Pancreas (tissue), 10 donors: ENCODE measurements at regions not wholly inside any gene's neighbourhood (a gene's known extent, or its start where the extent isn't known, plus 50 kb on each side); places are given as distances from the start of the nearest gene placed in this dataset.
A peak's percentile ranks its signal among the peaks of the same experiment; 100 is the strongest.

Source experiments
- ATAC-seq, 4 donors: fragments of 200-7000 bp; cut with Tn5 transposase; one replicate each; pipeline versions ENCODE4 v1.8.0 to v1.9.1; 2020; ENCODE audit warnings: mild to moderate bottlenecking in 4 of 4, moderate library complexity in 4 of 4
- DNase-seq, 6 donors: peaks; one replicate each; pipeline ENCODE4 v3.0.0-alpha.2; 2020
- FAIRE-seq: peaks from 2 replicates; lab custom pipeline; 2012; peaks lifted over from hg19 to GRCh38; lab: Jason Lieb, UNC
- H3K27ac ChIP-seq, 4 donors: fragments of 200-600 bp; sonication (generic); 1 replicate in 3 of 4; 2 replicates in 1 of 4; pipeline versions ENCODE4 v1.5.0 to v1.8.0; 2020
- H3K27me3 ChIP-seq, 4 donors: fragments of 200-600 bp; one replicate each; pipeline ENCODE4 v1.8.0; 2021
- H3K36me3 ChIP-seq, 3 donors: fragments of 200-600 bp; sonication (generic) in 1 of 3; one replicate each; pipeline versions ENCODE4 v1.5.0 to v1.8.0; 2020 to 2021
- H3K4me1 ChIP-seq, 3 donors: fragments of 200-600 bp; one replicate each; pipeline ENCODE4 v1.8.0; 2021
- H3K4me3 ChIP-seq, 4 donors: fragments of 200-600 bp; sonication (generic) in 2 of 4; one replicate each; pipeline versions ENCODE4 v1.5.0 to v1.8.0; 2020 to 2021
- H3K9me3 ChIP-seq, 4 donors: fragments of 200-600 bp; one replicate each; pipeline ENCODE4 v1.8.0; 2021
- CTCF ChIP-seq, 4 donors: fragments of 200-600 bp; sonication (generic) in 3 of 4; IDR thresholded peaks; one replicate each; pipeline versions ENCODE4 v1.5.0 to v1.8.0; 2021; ENCODE audit warnings: antibody characterized with exemption in 4 of 4
- WGBS, 2 donors: extraction: QIAGEN DNeasy Blood & Tissue Kit; methylation state at CpG; one replicate each; pipeline ENCODE4 v1.1.7; 2013; 5-methylcytosine and 5-hydroxymethylcytosine counted together
- intact Hi-C, 3 donors: fragments of 100-400 bp; cut with DNase I; formaldehyde crosslinking; loops; one replicate each; pipeline versions ENCODE4 v1.11.1 to v1.14.2; 2022
- donor health status: healthy with polysubstance abuse.
- donor health status: DM: no; HTN: no; CAD: no; lungs with moderate emphysema.
- donor health status: DM: no; HTN: no; CAD: no.
- donor health status: control.
- donor health status: control.
- donor health status: Bipolar disorder and iron deficiency.
- donor health status: DM: yes; HTN: yes; CAD: no.
- donor health status: DM: no; HTN: no; CAD: no.
- donor health status: DM: no; HTN: no; CAD: no.
- donor health status: DM: yes; HTN: yes; CAD: no.

DNA sequence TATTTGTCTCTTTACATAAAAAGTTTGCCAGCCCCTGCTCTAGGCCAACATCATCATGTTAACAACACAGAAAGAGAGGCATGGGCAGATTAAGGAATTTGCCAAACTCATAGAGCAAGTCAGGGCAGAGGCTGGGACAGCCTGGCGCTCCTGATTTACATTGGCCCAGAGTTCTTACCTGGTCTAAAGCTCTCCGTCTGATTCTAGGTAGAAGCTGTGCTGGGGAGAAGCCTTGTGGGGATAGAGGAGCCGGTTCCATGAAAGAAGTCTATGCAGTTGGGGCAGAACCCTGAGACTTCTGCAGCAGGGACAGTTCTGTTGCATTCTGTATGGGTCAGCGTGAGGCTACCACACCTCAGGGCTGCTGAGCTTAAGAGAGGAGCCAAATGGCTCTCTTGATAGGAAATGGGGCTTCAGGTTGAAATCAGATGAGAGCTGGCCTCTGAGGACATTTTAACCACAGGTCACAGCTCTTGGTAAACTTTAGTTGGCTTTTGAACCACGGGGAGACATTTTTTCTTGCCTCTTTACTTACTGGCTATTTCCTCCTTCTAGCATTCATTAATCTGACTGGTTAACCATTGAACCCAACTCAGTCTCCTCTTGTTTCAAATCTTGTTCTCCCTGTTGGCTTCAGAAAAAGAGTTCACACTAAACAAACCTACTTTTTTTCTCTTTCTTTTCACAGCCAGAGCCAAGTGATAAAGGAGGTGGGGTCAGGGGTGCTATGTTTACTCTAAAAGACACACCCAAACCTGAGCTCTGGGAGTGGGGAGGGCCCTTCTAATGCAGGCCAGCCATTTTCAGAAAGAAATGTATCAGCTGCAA, 250.7 kb downstream of the OPA1 start:
- intact Hi-C loops: no loop called here
- peak in 4 of 6 donors; percentile 57 to 83 (median 76) for DNase-seq
- 15 to 17% methylated on average over 5 of the region's 5 CpGs for WGBS, 2 donors
- Histone ChIP-seq H3K27ac (peak overlapping the region; percentile 83 to 89 (median 86)), H3K4me3 (no peak overlapping the region), H3K27me3 (no peaks in the 10 kb centered on the region), H3K4me1 (peaks cover 33 to 53% (median 47%) of the 10 kb centered on the region in 3 donors), H3K9me3 (no peaks in the 10 kb centered on the region), H3K36me3 (no peaks in the 10 kb centered on the region)
- TF ChIP-seq CTCF (IDR thresholded peaks at IDR 0.05): no peak
- FAIRE-seq: no peak
- peak; percentile 80 to 90 (median 86) for ATAC-seq

GRCh38 chr3:193844472-193844871, 251.5 kb downstream of the OPA1 start:
- TF ChIP-seq CTCF (IDR thresholded peaks at IDR 0.05): no peak
- no peak for FAIRE-seq
- H3K27ac ChIP-seq: peak overlapping the region; percentile 54 to 89 (median 84)

GRCh38 chr3:193845144-193845543, 252.1 kb downstream of the OPA1 start:
- FAIRE-seq: no peak
- intact Hi-C loops: no loop called here
- H3K4me1 ChIP-seq: peaks cover 33 to 54% (median 47%) of the 10 kb centered on the region in 3 donors
- no peaks in the 10 kb centered on the region for H3K9me3 ChIP-seq
- H3K27ac ChIP-seq: peak overlapping the region; percentile 22 to 89 (median 68)
- TF ChIP-seq CTCF (IDR thresholded peaks at IDR 0.05): no peak
- H3K27me3 ChIP-seq: no peaks in the 10 kb centered on the region
- H3K4me3 ChIP-seq: no peak overlapping the region
- DNase-seq: no peak
- 82 to 89% methylated on average over 4 of the region's 4 CpGs for WGBS, 2 donors
- ATAC-seq: no peak
- H3K36me3 ChIP-seq: no peaks in the 10 kb centered on the region

More at GRCh38 chr3:193844472-193844871, 251.5 kb downstream of the OPA1 start:
- H3K4me1 ChIP-seq: peaks cover 33 to 53% (median 47%) of the 10 kb centered on the region in 3 donors
- DNase-seq (no peak), ATAC-seq (no peak)
- WGBS, 2 donors: 63% methylated on average over 3 of the region's 3 CpGs
- intact Hi-C loops: no loop called here
- no peak overlapping the region for H3K4me3 ChIP-seq
- H3K27me3 ChIP-seq: no peaks in the 10 kb centered on the region
- H3K9me3 ChIP-seq: no peaks in the 10 kb centered on the region
- H3K36me3 ChIP-seq: no peaks in the 10 kb centered on the region

DNA sequence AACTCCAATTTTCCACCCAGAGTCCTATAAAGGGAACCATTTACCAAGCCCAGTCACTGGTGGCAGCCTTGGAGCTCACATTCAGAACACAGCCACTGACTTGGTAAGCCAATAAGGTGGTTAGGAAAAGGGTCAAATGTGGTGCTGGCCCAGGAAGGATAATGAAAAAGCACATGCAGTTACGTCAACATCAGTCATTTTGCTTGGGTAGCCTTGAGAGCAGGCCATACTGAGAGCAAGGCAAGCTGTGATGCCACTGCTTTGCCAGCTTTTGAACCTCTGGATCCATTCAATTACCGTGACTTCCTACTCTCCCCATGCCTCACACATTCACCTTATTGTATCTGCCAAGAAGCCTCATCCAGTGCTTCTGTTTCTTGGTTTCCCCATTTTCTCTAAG, 253.6 kb downstream of the OPA1 start:
- peaks cover 40 to 66% (median 53%) of the 10 kb centered on the region in 3 donors for H3K4me1 ChIP-seq
- H3K27ac ChIP-seq: peak overlapping the region; percentile 27 to 89 (median 68)
- no peak overlapping the region for H3K4me3 ChIP-seq
- DNase-seq (peak in 1 of 6 donors; percentile 41), ATAC-seq (peak in 2 of 4 donors; percentile 29), FAIRE-seq (no peak)
- no peak for TF ChIP-seq CTCF (IDR thresholded peaks at IDR 0.05)
- no peaks in the 10 kb centered on the region for H3K36me3 ChIP-seq
- intact Hi-C loops: no loop called here
- no peaks in the 10 kb centered on the region for H3K9me3 ChIP-seq
- H3K27me3 ChIP-seq: no peaks in the 10 kb centered on the region
- WGBS, 2 donors: 44 to 56% methylated on average over 2 of the region's 2 CpGs

DNA sequence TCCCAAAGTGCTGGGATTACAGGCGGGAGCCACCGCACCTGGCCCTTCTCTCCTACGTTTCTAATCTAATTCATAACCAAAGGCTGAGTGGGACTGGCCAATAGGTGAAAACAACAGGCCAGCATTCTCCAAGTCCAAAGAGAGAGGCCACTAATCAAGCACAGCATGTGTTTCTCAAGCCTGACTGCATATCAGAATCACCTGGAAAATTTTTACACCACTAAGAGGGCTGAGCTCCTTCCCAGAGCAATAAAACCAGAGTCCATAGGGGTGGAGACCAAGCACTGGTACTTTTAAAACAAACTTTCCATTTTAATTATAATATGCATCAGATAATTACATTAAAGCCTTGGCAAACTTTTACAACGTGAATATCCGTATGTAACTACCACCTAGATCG, 254.4 kb downstream of the OPA1 start:
- 44 to 49% methylated on average over 6 of the region's 6 CpGs for WGBS, 2 donors
- peaks cover 43 to 66% (median 55%) of the 10 kb centered on the region in 3 donors for H3K4me1 ChIP-seq
- H3K27ac ChIP-seq: no peak overlapping the region
- H3K4me3 ChIP-seq: no peak overlapping the region
- H3K27me3 ChIP-seq: no peaks in the 10 kb centered on the region
- FAIRE-seq: no peak
- no peak for DNase-seq
- no peak for TF ChIP-seq CTCF (IDR thresholded peaks at IDR 0.05)
- intact Hi-C loops: no loop called here
- H3K9me3 ChIP-seq: no peaks in the 10 kb centered on the region
- no peak for ATAC-seq
- H3K36me3 ChIP-seq: no peaks in the 10 kb centered on the region
